H9 (cell line): ENCODE measurements at regions not wholly inside any gene's neighbourhood (a gene's known extent, or its start where the extent isn't known, plus 50 kb on each side); places are given as distances from the start of the nearest gene placed in this dataset.

ENCODE experiments used
- DNase-seq: peaks from one replicate; pipeline ENCODE4 v3.0.0-alpha.2; 2017
- H2AFZ ChIP-seq: one replicate; pipeline ENCODE4 v1.6.1; 2013; ENCODE audit warnings: mild to moderate bottlenecking, low read length, control low read depth, moderate library complexity
- H2AK5ac ChIP-seq: 2 replicates; pipeline ENCODE4 v1.6.1; 2013; ENCODE audit warnings: low read length, control low read depth, mixed read lengths; ENCODE audit not compliant: insufficient read length
- H2BK120ac ChIP-seq: one replicate; pipeline ENCODE4 v1.6.1; 2013; ENCODE audit warnings: low read depth, mild to moderate bottlenecking, low read length, control low read depth, inconsistent platforms; ENCODE audit not compliant: poor library complexity, severe bottlenecking
- H2BK12ac ChIP-seq: 2 replicates; pipeline ENCODE4 v1.6.1; 2013; ENCODE audit warnings: low read length, control low read depth, mixed read lengths, low read depth; ENCODE audit not compliant: insufficient read length
- H2BK15ac ChIP-seq: 2 replicates; pipeline ENCODE4 v1.6.1; 2013; ENCODE audit warnings: low read depth, low read length, control low read depth
- H2BK20ac ChIP-seq: one replicate; pipeline ENCODE4 v1.6.1; 2013; ENCODE audit warnings: low read depth, mild to moderate bottlenecking, low read length, control low read depth, inconsistent platforms; ENCODE audit not compliant: poor library complexity, severe bottlenecking
- H2BK5ac ChIP-seq: 2 replicates; pipeline ENCODE4 v1.6.1; 2013; ENCODE audit warnings: low read length, control low read depth, mixed read lengths; ENCODE audit not compliant: insufficient read length
- H3K14ac ChIP-seq: 2 replicates; pipeline ENCODE4 v1.6.1; 2013; ENCODE audit warnings: low read length, control low read depth; ENCODE audit not compliant: insufficient read depth
- H3K18ac ChIP-seq: 2 replicates; pipeline ENCODE4 v1.6.1; 2013; ENCODE audit warnings: low read depth, mild to moderate bottlenecking, mixed read lengths, low read length, control low read depth; ENCODE audit not compliant: insufficient read length
- H3K23ac ChIP-seq: 2 replicates; pipeline ENCODE4 v1.6.1; 2013; ENCODE audit warnings: low read length, control low read depth, mixed read lengths, low read depth; ENCODE audit not compliant: insufficient read length
- H3K23me2 ChIP-seq: 2 replicates; pipeline ENCODE4 v1.6.1; 2013; ENCODE audit warnings: low read depth, mild to moderate bottlenecking, mixed read lengths, low read length, control low read depth; ENCODE audit not compliant: insufficient read length, poor library complexity, severe bottlenecking
- H3K27ac ChIP-seq: 2 replicates; pipeline ENCODE4 v1.5.1; 2013; ENCODE audit warnings: low read length, control low read depth, mixed read lengths, low read depth; ENCODE audit not compliant: insufficient read length
- H3K27me3 ChIP-seq: 2 replicates; pipeline ENCODE4 v1.6.1; 2013; ENCODE audit warnings: low read length, control low read depth, inconsistent platforms; ENCODE audit not compliant: insufficient read depth
- H3K4ac ChIP-seq: 2 replicates; pipeline ENCODE4 v1.6.1; 2013; ENCODE audit warnings: low read depth, mild to moderate bottlenecking, control low read depth, inconsistent platforms, low read length, moderate library complexity
- H3K4me1 ChIP-seq: 2 replicates; pipeline ENCODE4 v1.6.1; 2013; ENCODE audit warnings: low read length, control low read depth, inconsistent platforms; ENCODE audit not compliant: insufficient read depth
- H3K4me2 ChIP-seq: 2 replicates; pipeline ENCODE4 v1.6.1; 2013; ENCODE audit warnings: low read length, control low read depth, mixed read lengths; ENCODE audit not compliant: insufficient read length, insufficient read depth
- H3K56ac ChIP-seq: 2 replicates; pipeline ENCODE4 v1.6.1; 2013; ENCODE audit warnings: low read depth, mild to moderate bottlenecking, mixed read lengths, low read length, control low read depth; ENCODE audit not compliant: insufficient read length
- H3K79me1 ChIP-seq: 2 replicates; pipeline ENCODE4 v1.6.1; 2013; ENCODE audit warnings: low read depth, mild to moderate bottlenecking, moderate library complexity, low read length, control low read depth, inconsistent platforms; ENCODE audit not compliant: insufficient read depth, poor library complexity, severe bottlenecking
- H3K79me2 ChIP-seq: 2 replicates; pipeline ENCODE4 v1.6.1; 2013; ENCODE audit warnings: low read length, control low read depth, inconsistent platforms; ENCODE audit not compliant: insufficient read depth
- H3K9ac ChIP-seq: 2 replicates; pipeline ENCODE4 v1.6.1; 2013; ENCODE audit warnings: low read length, control low read depth, mixed read lengths; ENCODE audit not compliant: insufficient read length; ENCODE audit errors: extremely low read depth
- H3K9me3 ChIP-seq: one replicate; pipeline ENCODE4 v1.6.1; 2013; ENCODE audit warnings: low read depth, low read length, inconsistent platforms; ENCODE audit not compliant: control insufficient read depth
- H3T11ph ChIP-seq: one replicate; pipeline ENCODE4 v1.6.1; 2013; ENCODE audit warnings: mild to moderate bottlenecking, low read length, control low read depth, inconsistent platforms
- H4K20me1 ChIP-seq: one replicate; pipeline ENCODE4 v1.6.1; 2013; ENCODE audit not compliant: control insufficient read depth, insufficient read length, insufficient read depth
- H4K5ac ChIP-seq: 2 replicates; pipeline ENCODE4 v1.6.1; 2013; ENCODE audit warnings: low read depth, mild to moderate bottlenecking, mixed read lengths, low read length, control low read depth; ENCODE audit not compliant: insufficient read length
- H4K8ac ChIP-seq: replicated peaks from 2 replicates; pipeline ENCODE4 v1.6.1; 2013; ENCODE audit warnings: low read length, control low read depth, mixed read lengths, low read depth; ENCODE audit not compliant: insufficient read length
- H4K91ac ChIP-seq: 2 replicates; pipeline ENCODE4 v1.6.1; 2013; ENCODE audit warnings: low read depth, mild to moderate bottlenecking, moderate library complexity, mixed read lengths, low read length, control low read depth; ENCODE audit not compliant: insufficient read length
- H3K27ac Mint-ChIP-seq, 3 experiments: 2 replicates in 2 of 3; 3 replicates in 1 of 3; pipeline ENCODE4 v1.8.0; 2020 to 2021; ENCODE audit warnings: mixed read lengths in 3 of 3, mild to moderate bottlenecking in 1 of 3, moderate library complexity in 1 of 3
- H3K27me3 Mint-ChIP-seq: 2 replicates; pipeline ENCODE4 v1.8.0; 2021; ENCODE audit warnings: low read depth, mild to moderate bottlenecking, moderate library complexity, mixed read lengths
- H3K36me3 Mint-ChIP-seq, 3 experiments: 2 replicates in 2 of 3; 3 replicates in 1 of 3; pipeline ENCODE4 v1.8.0; 2020 to 2021; ENCODE audit warnings: low read depth in 3 of 3, mixed read lengths in 3 of 3; ENCODE audit not compliant: insufficient read depth in 1 of 3
- H3K4me1 Mint-ChIP-seq, 2 experiments: 2 replicates each; pipeline ENCODE4 v1.8.0; 2020; ENCODE audit warnings: mixed read lengths in 2 of 2
- H3K4me3 Mint-ChIP-seq, 2 experiments: 2 replicates in 1 of 2; 3 replicates in 1 of 2; pipeline ENCODE4 v1.8.0; 2020 to 2021; ENCODE audit warnings: mild to moderate bottlenecking in 2 of 2, mixed read lengths in 2 of 2, moderate library complexity in 1 of 2
- H3K9me3 Mint-ChIP-seq, 2 experiments: 2 replicates in 1 of 2; 3 replicates in 1 of 2; pipeline ENCODE4 v1.8.0; 2020; ENCODE audit warnings: mild to moderate bottlenecking in 2 of 2, mixed read lengths in 2 of 2, moderate library complexity in 1 of 2
- WGBS: extraction: QIAGEN DNeasy Blood & Tissue Kit; methylation state at CpG from one replicate; pipeline ENCODE4 v1.1.7; 2013; ENCODE audit warnings: missing lambda C conversion rate, low lambda C conversion rate, mixed read lengths; ENCODE audit not compliant: insufficient read length; ENCODE audit errors: extremely low coverage; 5-methylcytosine and 5-hydroxymethylcytosine counted together
- TF ChIP-seq, protein P1 (sequence below): fragments of 200-600 bp; sonication (generic); conservative IDR thresholded peaks from 3 replicates; pipeline ENCODE4 v1.8.0; 2021; ENCODE audit warnings: antibody characterized with exemption, mild to moderate bottlenecking

DNA sequence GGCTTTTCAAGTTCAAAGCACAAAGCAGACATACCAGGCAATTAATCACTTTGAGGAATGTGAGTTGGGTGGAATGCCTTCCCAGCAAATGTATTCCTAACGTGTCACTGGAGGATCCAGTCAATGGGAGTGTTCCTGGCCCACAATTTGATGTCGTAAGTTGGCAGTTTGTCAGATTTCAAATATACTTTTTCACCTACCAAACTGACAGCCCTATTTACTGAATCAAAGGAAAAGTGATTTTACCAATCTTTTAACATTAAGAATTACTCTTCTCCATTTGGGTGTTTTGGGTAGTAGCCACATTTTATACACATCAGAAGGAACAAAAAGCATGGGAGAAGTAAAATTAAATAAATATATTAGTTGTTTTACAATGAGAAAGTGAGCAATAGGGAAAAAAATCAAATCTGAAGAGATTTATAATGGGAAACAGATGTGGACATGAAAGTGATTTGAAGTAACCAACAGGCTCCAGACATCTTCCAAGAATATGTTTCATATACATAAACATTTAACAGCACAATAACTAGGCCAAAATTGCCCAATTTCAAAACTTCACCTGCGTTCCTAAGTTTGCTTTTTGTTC is 222.9 kb downstream of the MTERF1 start:
- no peak overlapping the region for H2BK12ac ChIP-seq
- H4K91ac ChIP-seq: no peak overlapping the region
- no peak overlapping the region for H2BK120ac ChIP-seq
- no peak overlapping the region for H2BK20ac ChIP-seq
- no peak overlapping the region for H3K4ac ChIP-seq
- TF ChIP-seq, protein P1, sequence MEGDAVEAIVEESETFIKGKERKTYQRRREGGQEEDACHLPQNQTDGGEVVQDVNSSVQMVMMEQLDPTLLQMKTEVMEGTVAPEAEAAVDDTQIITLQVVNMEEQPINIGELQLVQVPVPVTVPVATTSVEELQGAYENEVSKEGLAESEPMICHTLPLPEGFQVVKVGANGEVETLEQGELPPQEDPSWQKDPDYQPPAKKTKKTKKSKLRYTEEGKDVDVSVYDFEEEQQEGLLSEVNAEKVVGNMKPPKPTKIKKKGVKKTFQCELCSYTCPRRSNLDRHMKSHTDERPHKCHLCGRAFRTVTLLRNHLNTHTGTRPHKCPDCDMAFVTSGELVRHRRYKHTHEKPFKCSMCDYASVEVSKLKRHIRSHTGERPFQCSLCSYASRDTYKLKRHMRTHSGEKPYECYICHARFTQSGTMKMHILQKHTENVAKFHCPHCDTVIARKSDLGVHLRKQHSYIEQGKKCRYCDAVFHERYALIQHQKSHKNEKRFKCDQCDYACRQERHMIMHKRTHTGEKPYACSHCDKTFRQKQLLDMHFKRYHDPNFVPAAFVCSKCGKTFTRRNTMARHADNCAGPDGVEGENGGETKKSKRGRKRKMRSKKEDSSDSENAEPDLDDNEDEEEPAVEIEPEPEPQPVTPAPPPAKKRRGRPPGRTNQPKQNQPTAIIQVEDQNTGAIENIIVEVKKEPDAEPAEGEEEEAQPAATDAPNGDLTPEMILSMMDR: no peak
- no peak overlapping the region for H2BK15ac ChIP-seq
- 0 out of 2 replicates have a peak, but pooled peaks cover under 1% of the 10 kb centered on the region for H3K27me3 Mint-ChIP-seq
- no peak overlapping the region for H3K14ac ChIP-seq
- H3K27me3 ChIP-seq: no peaks in the 10 kb centered on the region
- H3K36me3 Mint-ChIP-seq: no peaks in the 10 kb centered on the region
- H3K23me2 ChIP-seq: no peaks in the 10 kb centered on the region
- H3K4me1 ChIP-seq: no peaks in the 10 kb centered on the region
- H3K9me3 ChIP-seq: no peaks in the 10 kb centered on the region
- H3K4me3 Mint-ChIP-seq: no peak overlapping the region
- H3K4me1 Mint-ChIP-seq: no peaks in the 10 kb centered on the region
- no peak overlapping the region for H3K23ac ChIP-seq
- no peak overlapping the region for H3K4me2 ChIP-seq
- no peaks in the 10 kb centered on the region for H3K9me3 Mint-ChIP-seq
- no peak overlapping the region for H3K56ac ChIP-seq
- no peak overlapping the region for H3T11ph ChIP-seq
- no peak overlapping the region for H3K18ac ChIP-seq
- H2AFZ ChIP-seq: no peak overlapping the region
- DNase-seq: no peak
- H3K27ac Mint-ChIP-seq: no peak overlapping the region
- no peak overlapping the region for H3K27ac ChIP-seq
- H4K8ac ChIP-seq: no peak overlapping the region
- no peak overlapping the region for H2AK5ac ChIP-seq
- H3K9ac ChIP-seq: no peak overlapping the region
- no peaks in the 10 kb centered on the region for H4K20me1 ChIP-seq
- no CpG with 5 or more reads among the region's 3 CpGs for WGBS
- H4K5ac ChIP-seq: no peak overlapping the region
- no peak overlapping the region for H2BK5ac ChIP-seq
- H3K79me1 ChIP-seq: no peaks in the 10 kb centered on the region
- no peaks in the 10 kb centered on the region for H3K79me2 ChIP-seq
